HL-60/S4 (cell line): ENCODE measurements at regions not wholly inside any gene's neighbourhood (a gene's known extent, or its start where the extent isn't known, plus 50 kb on each side); places are given as distances from the start of the nearest gene placed in this dataset.

ENCODE experiments used
- in situ Hi-C: fragments of 300-500 bp; cut with MboI; formaldehyde crosslinking; loops from 2 replicates; pipeline ENCODE4 v1.14.3; 2022; ENCODE audit warnings: low sequenced_read_pairs

GRCh38 chr20:39829256-39829655 lies 859.8 kb downstream of the MAFB start:
- in situ Hi-C loops = no loop called here

GRCh38 chr20:39825950-39826349 lies 863.1 kb downstream of the MAFB start:
- in situ Hi-C loops = no loop called here

- in situ Hi-C loops = no loop called here
Observed at GRCh38 chr20:39825524-39825923, 863.4 kb downstream of the DHX35 start.

- in situ Hi-C loops = no loop called here
Observed at GRCh38 chr20:39823224-39823623, 861.1 kb downstream of the DHX35 start.

- in situ Hi-C loops = no loop called here
Observed at GRCh38 chr20:39822667-39823066, 860.5 kb downstream of the DHX35 start.

- in situ Hi-C loops = no loop called here
Observed at GRCh38 chr20:39813190-39813829, 851.2 kb downstream of the DHX35 start.

GRCh38 chr20:39812116-39812515 lies 850.0 kb downstream of the DHX35 start:
- in situ Hi-C loops = no loop called here

GRCh38 chr20:39810309-39810708 lies 848.2 kb downstream of the DHX35 start:
- in situ Hi-C loops = no loop called here

- in situ Hi-C loops = no loop called here
Observed at GRCh38 chr20:39808613-39809012, 846.5 kb downstream of the DHX35 start.

- in situ Hi-C loops = no loop called here
Observed at GRCh38 chr20:39800548-39800947, 838.4 kb downstream of the DHX35 start.

- in situ Hi-C loops = no loop called here
Observed at GRCh38 chr20:39800111-39800510, 838.0 kb downstream of the DHX35 start.

- in situ Hi-C loops = no loop called here
Observed at GRCh38 chr20:39799366-39799965, 837.3 kb downstream of the DHX35 start.

GRCh38 chr20:39795401-39796272 lies 833.5 kb downstream of the DHX35 start:
- in situ Hi-C loops = no loop called here

- in situ Hi-C loops = no loop called here
Observed at GRCh38 chr20:39792334-39792733, 830.2 kb downstream of the DHX35 start.

GRCh38 chr20:39789411-39789810 lies 827.3 kb downstream of the DHX35 start:
- in situ Hi-C loops = no loop called here

GRCh38 chr20:39785252-39785917 lies 823.2 kb downstream of the DHX35 start:
- in situ Hi-C loops = no loop called here

- in situ Hi-C loops = no loop called here
Observed at GRCh38 chr20:39784693-39785092, 822.5 kb downstream of the DHX35 start.

- in situ Hi-C loops = no loop called here
Observed at GRCh38 chr20:39778847-39779604, 816.9 kb downstream of the DHX35 start.

- in situ Hi-C loops = no loop called here
Observed at GRCh38 chr20:39778431-39778830, 816.3 kb downstream of the DHX35 start.

- in situ Hi-C loops = no loop called here
Observed at GRCh38 chr20:39777610-39778009, 815.5 kb downstream of the DHX35 start.

- in situ Hi-C loops = no loop called here
Observed at GRCh38 chr20:39775110-39775509, 813.0 kb downstream of the DHX35 start.
